RWPE2 (cell line): ENCODE measurements at regions not wholly inside any gene's neighbourhood (a gene's known extent, or its start where the extent isn't known, plus 50 kb on each side); places are given as distances from the start of the nearest gene placed in this dataset.

ENCODE experiments used
- ATAC-seq: fragments of 200-7000 bp; cut with Tn5 transposase; 3 replicates; pipeline ENCODE4 v1.9.1; 2021; ENCODE audit warnings: low read depth
- DNase-seq: peaks from one replicate; pipeline ENCODE4 v3.0.0-alpha.2; 2020; ENCODE audit warnings: low spot score
- H3K27ac ChIP-seq: fragments of 450-650 bp; 2 replicates; pipeline ENCODE4 v1.5.1; 2017; ENCODE audit warnings: mild to moderate bottlenecking; ENCODE audit not compliant: poor library complexity, severe bottlenecking
- H3K27me3 ChIP-seq: fragments of 250-450 bp; sonication (Bioruptor Pico); 2 replicates; pipeline ENCODE4 v1.5.1; 2021; ENCODE audit warnings: mild to moderate bottlenecking, moderate library complexity; ENCODE audit not compliant: insufficient read depth, poor library complexity, severe bottlenecking
- H3K36me3 ChIP-seq: fragments of 250-450 bp; sonication (Bioruptor Pico); 2 replicates; pipeline ENCODE4 v1.5.1; 2020; ENCODE audit warnings: low read depth, mild to moderate bottlenecking, moderate library complexity
- H3K4me1 ChIP-seq: fragments of 250-450 bp; sonication (Bioruptor Pico); 2 replicates; pipeline ENCODE4 v1.5.1; 2021; ENCODE audit warnings: mild to moderate bottlenecking, moderate library complexity; ENCODE audit not compliant: insufficient read depth, poor library complexity, severe bottlenecking
- H3K4me3 ChIP-seq: fragments of 250-450 bp; sonication (Bioruptor Pico); 2 replicates; pipeline ENCODE4 v1.5.1; 2021; ENCODE audit warnings: mild to moderate bottlenecking, moderate library complexity; ENCODE audit not compliant: severe bottlenecking
- H3K9me3 ChIP-seq: fragments of 250-450 bp; sonication (Bioruptor Pico); 2 replicates; pipeline ENCODE4 v1.5.1; 2021; ENCODE audit warnings: mild to moderate bottlenecking, moderate library complexity; ENCODE audit not compliant: severe bottlenecking
- CTCF ChIP-seq: fragments of 450-650 bp; IDR thresholded peaks from one replicate; pipeline ENCODE4 v1.5.1; 2017; ENCODE audit warnings: mild to moderate bottlenecking, moderate library complexity; ENCODE audit not compliant: poor library complexity, severe bottlenecking

GRCh38 chr2:217387776-217388387, 528.0 kb upstream of the TNP1 start:
- DNase-seq (no peak), ATAC-seq (no peak)
- H3K4me1 ChIP-seq: no peaks in the 10 kb centered on the region

GRCh38 chr2:217386041-217386440, 526.2 kb upstream of the TNP1 start:
- no peak for DNase-seq
- Histone ChIP-seq H3K36me3 (no peaks in the 10 kb centered on the region), H3K4me1 (no peaks in the 10 kb centered on the region), H3K4me3 (no peak overlapping the region), H3K9me3 (no peaks in the 10 kb centered on the region), H3K27me3 (no peaks in the 10 kb centered on the region), H3K27ac (no peak overlapping the region)
- no peak for TF ChIP-seq CTCF
- ATAC-seq: no peak

More at GRCh38 chr2:217387776-217388387, 528.0 kb upstream of the TNP1 start:
- no peaks in the 10 kb centered on the region for H3K36me3 ChIP-seq
- H3K4me3 ChIP-seq: no peak overlapping the region
- H3K27ac ChIP-seq: no peak overlapping the region
- no peaks in the 10 kb centered on the region for H3K9me3 ChIP-seq
- no peaks in the 10 kb centered on the region for H3K27me3 ChIP-seq
- no peak for TF ChIP-seq CTCF

- DNase-seq: no peak
- no peak overlapping the region for H3K4me3 ChIP-seq
- no peaks in the 10 kb centered on the region for H3K4me1 ChIP-seq
- H3K9me3 ChIP-seq: no peaks in the 10 kb centered on the region
- no peaks in the 10 kb centered on the region for H3K27me3 ChIP-seq
- no peak for TF ChIP-seq CTCF
- H3K27ac ChIP-seq: no peak overlapping the region
- ATAC-seq: no peak
- H3K36me3 ChIP-seq: no peaks in the 10 kb centered on the region
These were observed 523.8 kb upstream of the TNP1 start for GRCh38 chr2:217383620-217384019.

- DNase-seq: no peak
These were observed 522.9 kb upstream of the TNP1 start for GRCh38 chr2:217382794-217383193.

More at GRCh38 chr2:217382794-217383193, 522.9 kb upstream of the TNP1 start:
- no peak overlapping the region for H3K4me3 ChIP-seq
- no peak for ATAC-seq
- TF ChIP-seq CTCF: no peak
- no peaks in the 10 kb centered on the region for H3K27me3 ChIP-seq
- H3K4me1 ChIP-seq: no peaks in the 10 kb centered on the region
- no peaks in the 10 kb centered on the region for H3K9me3 ChIP-seq
- no peaks in the 10 kb centered on the region for H3K36me3 ChIP-seq
- no peak overlapping the region for H3K27ac ChIP-seq
